ENCODE measurements at regions not wholly inside any gene's neighbourhood (a gene's known extent, or its start where the extent isn't known, plus 50 kb on each side); places are given as distances from the start of the nearest gene placed in this dataset.
"Not testable (repeated sequence)": the region's sequence is repeated elsewhere in the genome, so short reads cannot be mapped to it uniquely, and the experiment has no call there.

DNA sequence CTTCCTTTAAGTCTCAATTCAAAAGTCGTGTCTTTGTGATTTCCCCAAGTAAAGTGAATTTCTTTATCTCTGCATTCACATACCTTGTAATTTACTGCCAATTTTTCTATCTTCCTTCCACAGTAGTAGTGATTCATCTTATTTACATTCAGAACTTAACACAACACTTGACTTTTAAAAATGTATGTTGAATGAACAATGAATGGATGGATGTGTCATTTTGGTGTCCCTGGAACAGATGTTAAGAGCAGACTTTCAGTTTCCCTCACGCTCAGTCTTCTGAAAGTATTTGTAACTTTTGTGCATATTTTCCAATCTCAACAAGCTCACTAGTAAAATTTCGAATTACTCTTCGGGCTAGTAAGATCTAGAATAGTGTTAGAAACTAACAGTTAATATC lies 352.0 kb downstream of the HHIPL2 start:
- 55 to 64% methylated on average over 4 of the region's 4 CpGs for WGBS, 2 donors
- intact Hi-C loops (cut with DNase I), result no loop called here
- Histone ChIP-seq H3K4me3 (no peak overlapping the region), H3K36me3 (no peaks in the 10 kb centered on the region), H3K4me1 (no peaks in the 10 kb centered on the region), H3K27ac (no peak overlapping the region), H3K9me3 (no peaks in the 10 kb centered on the region), H3K27me3 (no peaks in the 10 kb centered on the region)
- ATAC-seq (no peak), DNase-seq (no peak), FAIRE-seq (no peak)
- TF ChIP-seq, protein P1, sequence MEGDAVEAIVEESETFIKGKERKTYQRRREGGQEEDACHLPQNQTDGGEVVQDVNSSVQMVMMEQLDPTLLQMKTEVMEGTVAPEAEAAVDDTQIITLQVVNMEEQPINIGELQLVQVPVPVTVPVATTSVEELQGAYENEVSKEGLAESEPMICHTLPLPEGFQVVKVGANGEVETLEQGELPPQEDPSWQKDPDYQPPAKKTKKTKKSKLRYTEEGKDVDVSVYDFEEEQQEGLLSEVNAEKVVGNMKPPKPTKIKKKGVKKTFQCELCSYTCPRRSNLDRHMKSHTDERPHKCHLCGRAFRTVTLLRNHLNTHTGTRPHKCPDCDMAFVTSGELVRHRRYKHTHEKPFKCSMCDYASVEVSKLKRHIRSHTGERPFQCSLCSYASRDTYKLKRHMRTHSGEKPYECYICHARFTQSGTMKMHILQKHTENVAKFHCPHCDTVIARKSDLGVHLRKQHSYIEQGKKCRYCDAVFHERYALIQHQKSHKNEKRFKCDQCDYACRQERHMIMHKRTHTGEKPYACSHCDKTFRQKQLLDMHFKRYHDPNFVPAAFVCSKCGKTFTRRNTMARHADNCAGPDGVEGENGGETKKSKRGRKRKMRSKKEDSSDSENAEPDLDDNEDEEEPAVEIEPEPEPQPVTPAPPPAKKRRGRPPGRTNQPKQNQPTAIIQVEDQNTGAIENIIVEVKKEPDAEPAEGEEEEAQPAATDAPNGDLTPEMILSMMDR (IDR thresholded peaks at IDR 0.05), result no peak

DNA sequence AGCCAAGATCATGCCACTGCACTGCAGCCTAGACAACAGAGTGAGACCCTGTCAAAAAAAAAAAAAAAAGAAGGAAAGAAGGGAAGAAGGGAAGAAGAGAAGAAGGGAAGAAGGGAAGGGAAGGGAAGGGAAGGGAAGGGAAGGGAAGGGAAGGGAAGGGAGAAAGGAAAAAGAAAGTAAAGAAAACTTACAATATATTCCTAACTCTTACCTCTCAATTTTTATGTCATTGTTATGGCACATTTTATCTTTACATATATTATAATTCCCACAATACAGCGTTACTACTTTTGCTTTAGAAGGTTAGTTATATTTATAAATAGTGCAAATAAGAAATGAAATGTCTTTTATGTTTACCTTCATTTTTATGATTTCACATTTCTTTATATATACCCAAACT lies 358.7 kb downstream of the HHIPL2 start:
- no peak for DNase-seq
- intact Hi-C loops (cut with DNase I), result no loop called here
- TF ChIP-seq, protein P1 (IDR thresholded peaks at IDR 0.05), result no peak
- Histone ChIP-seq H3K36me3 (no peaks in the 10 kb centered on the region), H3K27ac (no peak overlapping the region), H3K4me1 (no peaks in the 10 kb centered on the region), H3K9me3 (no peaks in the 10 kb centered on the region), H3K4me3 (no peak overlapping the region), H3K27me3 (no peaks in the 10 kb centered on the region)
- 0 to 68% methylated on average over 1 of the region's 1 CpG for whole genome bisulfite sequencing, 2 donors
- no peak for FAIRE-seq
- ATAC-seq, result no peak

DNA sequence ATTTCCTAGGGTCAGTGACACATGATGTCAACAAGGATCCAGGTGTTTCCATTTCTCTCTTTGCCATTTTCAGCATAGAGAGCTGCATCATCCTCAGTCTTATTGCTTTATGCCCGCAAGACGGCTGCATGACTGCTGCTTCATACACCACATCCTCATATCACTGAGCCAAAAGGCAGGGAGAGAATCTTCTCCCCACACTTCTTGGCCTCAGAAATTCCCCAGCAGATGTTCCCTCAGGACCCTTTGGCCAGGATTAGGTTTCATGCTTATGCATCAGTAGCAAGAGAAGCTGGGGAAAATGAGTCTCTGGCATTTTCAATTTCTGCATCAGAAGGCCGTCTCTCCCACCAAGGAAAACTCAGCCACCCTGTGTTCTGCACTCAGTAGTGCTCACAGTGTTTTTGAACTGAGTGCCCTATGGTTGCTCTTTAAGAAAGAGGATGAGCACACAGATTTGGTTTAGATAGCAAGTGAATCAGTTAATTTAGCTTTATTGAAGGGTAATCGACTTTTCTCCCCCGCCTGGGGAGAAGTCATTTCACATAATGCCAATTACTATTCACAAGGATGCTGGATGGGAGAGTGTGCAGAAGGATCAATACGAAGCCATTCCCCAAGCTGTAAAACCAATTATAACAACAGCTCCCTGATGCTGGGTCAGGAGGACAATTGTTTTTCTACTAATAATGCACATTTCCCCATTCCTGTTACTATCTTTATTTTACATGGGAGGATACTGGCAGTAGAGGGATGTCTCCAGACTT lies 360.2 kb downstream of the HHIPL2 start:
- 68 to 73% methylated on average over 6 of the region's 6 CpGs for WGBS, 2 donors
- TF ChIP-seq, protein P1 (IDR thresholded peaks at IDR 0.05), result no peak
- intact Hi-C loops (cut with DNase I), result no loop called here
- no peak for DNase-seq
- Histone ChIP-seq H3K4me3 (no peak overlapping the region), H3K4me1 (no peaks in the 10 kb centered on the region), H3K36me3 (no peaks in the 10 kb centered on the region), H3K9me3 (no peaks in the 10 kb centered on the region), H3K27ac (no peak overlapping the region), H3K27me3 (no peaks in the 10 kb centered on the region)
- ATAC-seq, result no peak
- FAIRE-seq, result no peak

DNA sequence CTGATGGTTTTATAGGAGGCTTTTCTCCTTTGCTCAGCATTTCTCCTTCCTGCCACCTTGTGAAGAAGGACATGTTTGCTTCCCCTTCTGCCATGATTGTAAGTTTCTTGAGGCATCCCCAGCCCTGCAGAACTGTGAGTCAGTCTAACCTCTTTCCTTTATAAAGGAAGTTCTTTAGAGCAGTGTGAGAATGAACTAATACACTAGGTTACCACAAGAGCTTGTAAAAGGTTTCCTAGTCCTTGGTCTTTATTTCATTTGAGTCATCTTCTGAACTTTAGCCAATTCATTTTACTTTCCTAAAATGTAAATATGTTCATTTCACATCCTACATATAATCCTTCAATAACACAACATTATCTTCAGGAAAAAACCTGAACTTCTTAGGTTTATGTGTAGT lies 365.3 kb downstream of the HHIPL2 start:
- no peak for FAIRE-seq
- intact Hi-C loops (cut with DNase I), result no loop called here
- no peak overlapping the region for H3K4me3 ChIP-seq

DNA sequence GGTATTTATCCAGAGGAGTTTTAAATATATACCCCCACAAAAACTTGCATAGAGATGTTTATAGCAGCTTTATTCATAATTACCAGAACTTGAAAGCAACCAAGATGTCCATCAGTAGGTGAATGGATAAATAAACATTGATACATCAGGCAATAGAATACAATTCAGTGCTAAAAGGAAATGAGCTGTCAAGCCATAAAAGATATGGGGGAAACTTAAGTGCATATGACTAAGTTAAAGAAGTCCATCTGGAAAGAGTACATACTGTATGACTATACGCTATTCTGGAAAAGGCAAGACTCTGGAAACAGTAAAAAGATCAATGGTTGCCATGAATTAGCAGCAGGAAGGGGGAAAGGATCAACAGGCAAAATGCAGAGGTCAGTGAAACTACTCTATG lies 366.7 kb downstream of the HHIPL2 start:
- H3K27me3 ChIP-seq, result no peaks in the 10 kb centered on the region
- 68 to 83% methylated on average over 1 of the region's 1 CpG for WGBS, 2 donors
- H3K36me3 ChIP-seq, result no peaks in the 10 kb centered on the region
- no peaks in the 10 kb centered on the region for H3K9me3 ChIP-seq
- intact Hi-C loops (cut with DNase I), result no loop called here
- no peak for ATAC-seq
- TF ChIP-seq, protein P1 (IDR thresholded peaks at IDR 0.05), result no peak
- no peak for FAIRE-seq
- no peak overlapping the region for H3K4me3 ChIP-seq
- no peaks in the 10 kb centered on the region for H3K4me1 ChIP-seq
- DNase-seq, result no peak
- H3K27ac ChIP-seq, result no peak overlapping the region

More for the DNA sequence above, 365.3 kb downstream of the HHIPL2 start:
- Histone ChIP-seq H3K27me3 (no peaks in the 10 kb centered on the region), H3K4me1 (no peaks in the 10 kb centered on the region), H3K9me3 (no peaks in the 10 kb centered on the region), H3K27ac (no peak overlapping the region), H3K36me3 (no peaks in the 10 kb centered on the region)
- ATAC-seq (no peak), DNase-seq (no peak)
- TF ChIP-seq, protein P1 (IDR thresholded peaks at IDR 0.05), result no peak

DNA sequence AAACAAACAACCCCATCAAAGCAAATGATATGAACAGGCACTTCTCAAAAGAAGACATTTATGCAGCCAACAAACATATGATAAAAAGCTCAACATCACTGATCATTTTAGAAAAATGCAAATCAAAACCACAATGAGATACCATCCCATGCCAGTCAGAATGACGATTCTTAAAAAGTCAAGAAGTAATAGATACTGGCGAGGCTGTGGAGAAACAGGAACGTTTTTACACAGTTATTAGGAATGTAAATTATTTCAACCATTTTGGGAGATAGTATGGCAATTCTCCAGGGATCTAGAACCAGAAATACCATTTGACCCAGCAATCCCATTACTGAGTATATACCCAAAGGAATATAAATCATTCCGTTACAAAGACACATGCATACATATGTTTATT lies 370.4 kb downstream of the HHIPL2 start:
- FAIRE-seq; H3K27ac ChIP-seq; H3K36me3 ChIP-seq; ATAC-seq; H3K9me3 ChIP-seq; H3K4me1 ChIP-seq; DNase-seq; H3K27me3 ChIP-seq; intact Hi-C loops (cut with DNase I); H3K4me3 ChIP-seq: not testable (repeated sequence)
- WGBS, 2 donors, result 59 to 60% methylated on average over 4 of the region's 4 CpGs
